Effector memory CD8-positive, alpha-beta T cell (primary cell): ENCODE measurements at regions not wholly inside any gene's neighbourhood (a gene's known extent, or its start where the extent isn't known, plus 50 kb on each side); places are given as distances from the start of the nearest gene placed in this dataset.
"Not testable (repeated sequence)": the region's sequence is repeated elsewhere in the genome, so short reads cannot be mapped to it uniquely, and the experiment has no call there.

Experiments
- ATAC-seq: fragments of 150-1000 bp; cut with Tn5 transposase; replicated peaks from 2 replicates; pipeline ENCODE4 v1.10.0; 2021; ENCODE audit warnings: mild to moderate bottlenecking, moderate library complexity
- DNase-seq, 3 experiments: peaks; one replicate each; pipeline ENCODE4 v3.0.0; 2021
- H3K27ac Mint-ChIP-seq, 2 donors: one replicate each; pipeline ENCODE4 v1.8.0; 2022; ENCODE audit warnings: mild to moderate bottlenecking in 2 of 2, mixed read lengths in 2 of 2, moderate library complexity in 2 of 2
- H3K27me3 Mint-ChIP-seq, 2 donors: one replicate each; pipeline ENCODE4 v1.8.0; 2022; ENCODE audit warnings: mixed read lengths in 2 of 2
- H3K36me3 Mint-ChIP-seq: one replicate; pipeline ENCODE4 v1.8.0; 2022; ENCODE audit warnings: mild to moderate bottlenecking, moderate library complexity, mixed read lengths; ENCODE audit not compliant: insufficient read depth
- H3K4me1 Mint-ChIP-seq, 2 donors: one replicate each; pipeline ENCODE4 v1.8.0; 2022; ENCODE audit warnings: low read depth in 2 of 2, mixed read lengths in 2 of 2
- H3K4me3 Mint-ChIP-seq, 2 donors: one replicate each; pipeline ENCODE4 v1.8.0; 2022; ENCODE audit warnings: mild to moderate bottlenecking in 2 of 2, mixed read lengths in 2 of 2, moderate library complexity in 2 of 2
- H3K9me3 Mint-ChIP-seq, 2 donors: one replicate each; pipeline ENCODE4 v1.8.0; 2022; ENCODE audit warnings: mixed read lengths in 2 of 2

DNA sequence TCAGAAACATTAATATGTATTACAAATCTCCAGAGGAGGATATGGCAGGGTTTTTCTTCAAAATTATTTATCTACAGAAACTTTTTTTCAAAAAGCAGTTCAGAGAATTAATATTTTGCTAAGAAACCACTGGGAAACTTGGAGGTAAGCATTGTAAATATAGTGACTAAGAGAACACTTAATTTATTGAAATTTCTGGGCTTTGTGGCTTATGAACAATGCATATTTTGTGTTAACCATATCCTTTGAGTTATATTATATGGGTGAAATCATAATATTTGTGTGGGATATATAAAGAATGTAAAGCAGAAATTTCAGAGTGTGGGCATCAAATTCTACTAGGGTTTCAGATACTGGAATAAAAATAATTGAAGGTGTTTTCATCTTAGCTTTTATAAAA lies 1059.2 kb downstream of the ZPLD1 start:
- no peak for DNase-seq
- ATAC-seq, result no peak
- Mint-ChIP-seq H3K4me1 (no peaks in the 10 kb centered on the region), H3K27ac (no peak overlapping the region), H3K27me3 (no peaks in the 10 kb centered on the region), H3K36me3 (no peaks in the 10 kb centered on the region), H3K4me3 (no peak overlapping the region), H3K9me3 (peaks cover 5 to 8% of the 10 kb centered on the region in 2 donors)

GRCh38 chr3:103494512-103494911 lies 1059.7 kb downstream of the ZPLD1 start:
- Mint-ChIP-seq H3K4me1 (no peaks in the 10 kb centered on the region), H3K36me3 (no peaks in the 10 kb centered on the region), H3K27ac (no peak overlapping the region), H3K9me3 (peaks cover 7 to 8% of the 10 kb centered on the region in 2 donors), H3K4me3 (no peak overlapping the region), H3K27me3 (no peaks in the 10 kb centered on the region)
- DNase-seq (no peak), ATAC-seq (no peak)

GRCh38 chr3:103495186-103495585 lies 1060.4 kb downstream of the ZPLD1 start:
- no peak for DNase-seq
- ATAC-seq, result no peak
- H3K4me1 Mint-ChIP-seq, result no peaks in the 10 kb centered on the region
- no peaks in the 10 kb centered on the region for H3K36me3 Mint-ChIP-seq
- no peak overlapping the region for H3K4me3 Mint-ChIP-seq
- no peak overlapping the region for H3K27ac Mint-ChIP-seq
- no peaks in the 10 kb centered on the region for H3K27me3 Mint-ChIP-seq
- H3K9me3 Mint-ChIP-seq, result peaks cover 12 to 13% of the 10 kb centered on the region in 2 donors

DNA sequence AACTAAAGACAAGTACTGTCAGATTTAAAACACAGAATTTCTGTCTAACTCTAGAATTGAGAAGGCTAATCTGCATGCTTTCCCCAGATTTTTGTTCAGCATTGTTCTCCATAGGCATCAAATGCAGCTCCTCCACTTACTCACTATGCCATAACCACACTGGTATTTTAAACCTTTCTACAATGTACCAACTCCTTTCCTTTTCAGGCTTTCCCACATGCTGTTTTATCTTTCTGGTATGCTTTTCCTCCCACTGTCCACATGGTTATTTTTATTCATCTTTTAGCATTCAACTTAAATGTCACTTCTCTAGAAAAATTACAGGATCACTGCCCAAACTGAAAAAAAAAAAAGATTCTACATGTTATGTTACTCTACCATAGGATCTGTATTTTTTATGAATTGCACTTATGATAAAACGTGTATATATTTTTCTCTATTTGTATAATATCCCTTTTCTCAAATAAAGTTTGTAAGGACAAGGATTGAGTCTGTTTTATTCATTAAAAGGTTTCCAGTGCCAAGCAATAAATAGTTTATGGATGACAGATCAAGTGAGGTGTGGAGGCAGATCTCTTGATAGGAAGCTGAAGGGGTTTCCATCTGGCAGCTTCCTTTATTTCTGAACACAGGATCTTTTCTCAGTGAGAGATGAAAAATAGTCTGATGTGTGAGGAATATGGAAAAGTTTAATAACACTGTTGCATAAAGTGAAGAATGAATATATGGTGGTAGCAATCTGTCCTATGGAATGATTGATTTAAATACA lies 1064.5 kb downstream of the ZPLD1 start:
- no peak overlapping the region for H3K27ac Mint-ChIP-seq
- DNase-seq (no peak), ATAC-seq (no peak)
- no peaks in the 10 kb centered on the region for H3K36me3 Mint-ChIP-seq
- H3K4me3 Mint-ChIP-seq, result no peak overlapping the region
- H3K27me3 Mint-ChIP-seq, result no peaks in the 10 kb centered on the region
- peaks cover 11 to 19% of the 10 kb centered on the region in 2 donors for H3K9me3 Mint-ChIP-seq
- no peaks in the 10 kb centered on the region for H3K4me1 Mint-ChIP-seq

GRCh38 chr3:103499967-103500366 lies 1065.2 kb downstream of the ZPLD1 start:
- Mint-ChIP-seq H3K27me3 (no peaks in the 10 kb centered on the region), H3K9me3 (peaks cover 11 to 19% of the 10 kb centered on the region in 2 donors), H3K4me1 (no peaks in the 10 kb centered on the region), H3K27ac (no peak overlapping the region), H3K4me3 (no peak overlapping the region), H3K36me3 (no peaks in the 10 kb centered on the region)
- no peak for DNase-seq
- no peak for ATAC-seq

GRCh38 chr3:103510760-103511159 lies 1075.9 kb downstream of the ZPLD1 start:
- Mint-ChIP-seq H3K36me3 (no peaks in the 10 kb centered on the region), H3K27me3 (no peaks in the 10 kb centered on the region), H3K4me3 (no peak overlapping the region), H3K9me3 (peaks cover 8 to 9% of the 10 kb centered on the region in 2 donors), H3K27ac (no peak overlapping the region), H3K4me1 (no peaks in the 10 kb centered on the region)
- DNase-seq (no peak), ATAC-seq (no peak)

GRCh38 chr3:103511891-103512290 lies 1077.1 kb downstream of the ZPLD1 start:
- no peak overlapping the region for H3K4me3 Mint-ChIP-seq
- no peaks in the 10 kb centered on the region for H3K27me3 Mint-ChIP-seq
- no peaks in the 10 kb centered on the region for H3K4me1 Mint-ChIP-seq
- H3K9me3 Mint-ChIP-seq, result peaks cover 0 to 8% of the 10 kb centered on the region in 2 donors
- H3K36me3 Mint-ChIP-seq, result no peaks in the 10 kb centered on the region
- ATAC-seq (no peak), DNase-seq (no peak)
- no peak overlapping the region for H3K27ac Mint-ChIP-seq

- peaks cover 0 to 8% of the 10 kb centered on the region in 2 donors for H3K9me3 Mint-ChIP-seq
- H3K36me3 Mint-ChIP-seq, result no peaks in the 10 kb centered on the region
- no peak for DNase-seq
- no peak for ATAC-seq
- no peak overlapping the region for H3K27ac Mint-ChIP-seq
- H3K27me3 Mint-ChIP-seq, result no peaks in the 10 kb centered on the region
- H3K4me3 Mint-ChIP-seq, result no peak overlapping the region
- no peaks in the 10 kb centered on the region for H3K4me1 Mint-ChIP-seq
Observed at GRCh38 chr3:103512595-103512994, 1077.8 kb downstream of the ZPLD1 start.

DNA sequence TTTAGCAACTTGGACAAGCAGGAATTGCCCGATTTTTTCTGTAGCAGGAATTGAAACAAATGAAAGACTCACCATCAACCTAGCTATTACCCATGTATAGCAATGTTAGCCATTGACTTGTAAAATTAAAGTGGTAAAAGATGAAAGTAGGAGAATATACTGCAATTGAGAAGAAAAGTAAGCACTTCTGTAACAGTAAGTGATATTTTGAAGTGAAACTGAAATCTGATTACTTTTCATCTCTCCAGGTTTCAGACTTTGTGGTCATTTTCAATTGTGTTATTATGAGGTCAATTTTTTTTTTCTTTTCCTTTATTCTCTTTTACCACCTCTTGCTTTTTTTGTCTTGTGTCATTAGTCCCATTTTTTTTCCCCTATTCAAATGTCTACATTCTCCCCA lies 1078.2 kb downstream of the ZPLD1 start:
- no peak for DNase-seq
- H3K4me3 Mint-ChIP-seq, result no peak overlapping the region
- no peaks in the 10 kb centered on the region for H3K4me1 Mint-ChIP-seq
- no peaks in the 10 kb centered on the region for H3K27me3 Mint-ChIP-seq
- no peak overlapping the region for H3K27ac Mint-ChIP-seq
- no peaks in the 10 kb centered on the region for H3K36me3 Mint-ChIP-seq
- no peak for ATAC-seq
- peaks cover 0 to 8% of the 10 kb centered on the region in 2 donors for H3K9me3 Mint-ChIP-seq

DNA sequence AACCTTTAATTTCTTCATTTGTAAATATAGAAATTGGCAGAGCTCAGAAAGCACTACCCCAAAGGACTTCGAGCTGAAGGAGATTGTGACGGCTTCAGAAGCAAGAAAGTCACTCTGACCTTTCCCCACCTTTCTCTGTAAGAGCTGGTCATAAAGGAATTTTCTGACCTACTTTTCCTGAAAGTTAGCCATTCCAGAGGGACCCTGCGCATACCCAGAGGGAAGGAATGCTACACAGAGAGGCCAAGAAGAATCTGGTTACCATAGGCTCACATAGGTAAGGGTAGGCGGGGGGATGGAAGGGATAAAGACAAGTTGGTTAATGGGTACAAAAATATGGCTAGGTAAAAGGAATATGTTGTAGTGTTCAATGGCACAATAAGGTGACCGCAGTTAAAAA lies 1080.3 kb downstream of the ZPLD1 start:
- peaks cover 8 to 9% of the 10 kb centered on the region in 2 donors for H3K9me3 Mint-ChIP-seq
- H3K4me1 Mint-ChIP-seq, result no peaks in the 10 kb centered on the region

GRCh38 chr3:103516950-103517349 lies 1082.1 kb downstream of the ZPLD1 start:
- no peak overlapping the region for H3K27ac Mint-ChIP-seq
- DNase-seq (no peak), ATAC-seq (no peak)
- H3K9me3 Mint-ChIP-seq, result peaks cover 8 to 10% of the 10 kb centered on the region in 2 donors
- no peaks in the 10 kb centered on the region for H3K4me1 Mint-ChIP-seq
- H3K4me3 Mint-ChIP-seq, result no peak overlapping the region
- H3K27me3 Mint-ChIP-seq, result no peaks in the 10 kb centered on the region
- H3K36me3 Mint-ChIP-seq, result no peaks in the 10 kb centered on the region

More for the DNA sequence above, 1080.3 kb downstream of the ZPLD1 start:
- DNase-seq (no peak), ATAC-seq (no peak)
- Mint-ChIP-seq H3K27me3 (no peaks in the 10 kb centered on the region), H3K4me3 (no peak overlapping the region), H3K27ac (no peak overlapping the region), H3K36me3 (no peaks in the 10 kb centered on the region)

- DNase-seq, H3K9me3 Mint-ChIP-seq, H3K4me1 Mint-ChIP-seq, H3K27ac Mint-ChIP-seq, H3K27me3 Mint-ChIP-seq, H3K36me3 Mint-ChIP-seq, H3K4me3 Mint-ChIP-seq, ATAC-seq: not testable (repeated sequence)
Observed at GRCh38 chr3:103531327-103531726, 1096.5 kb downstream of the ZPLD1 start.

DNA sequence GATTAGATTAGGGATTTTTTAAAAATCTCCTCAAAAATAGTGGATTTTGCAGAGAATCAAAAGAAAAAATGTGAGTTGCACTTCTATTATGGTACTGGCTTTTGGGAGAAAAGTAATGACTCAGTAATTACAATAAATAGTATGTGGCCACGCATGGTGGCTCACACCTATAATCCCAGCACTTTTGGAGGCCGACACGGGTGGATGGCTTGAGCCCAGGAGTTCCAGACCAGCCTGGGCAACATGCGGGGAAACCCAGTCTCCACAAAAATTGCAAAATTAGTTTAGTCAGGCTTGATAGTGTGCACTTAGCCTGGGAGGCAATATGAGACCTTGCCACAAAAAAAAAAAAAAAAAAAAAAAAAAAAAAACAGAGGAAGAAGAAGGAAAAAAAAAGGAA lies 1098.2 kb downstream of the ZPLD1 start:
- H3K27me3 Mint-ChIP-seq, result no peaks in the 10 kb centered on the region
- H3K36me3 Mint-ChIP-seq, result no peaks in the 10 kb centered on the region
- DNase-seq (no peak), ATAC-seq (no peak)
- H3K9me3 Mint-ChIP-seq, result peaks cover 5 to 8% of the 10 kb centered on the region in 2 donors
- H3K4me3 Mint-ChIP-seq, result no peak overlapping the region
- H3K4me1 Mint-ChIP-seq, result no peaks in the 10 kb centered on the region
- H3K27ac Mint-ChIP-seq, result no peak overlapping the region

DNA sequence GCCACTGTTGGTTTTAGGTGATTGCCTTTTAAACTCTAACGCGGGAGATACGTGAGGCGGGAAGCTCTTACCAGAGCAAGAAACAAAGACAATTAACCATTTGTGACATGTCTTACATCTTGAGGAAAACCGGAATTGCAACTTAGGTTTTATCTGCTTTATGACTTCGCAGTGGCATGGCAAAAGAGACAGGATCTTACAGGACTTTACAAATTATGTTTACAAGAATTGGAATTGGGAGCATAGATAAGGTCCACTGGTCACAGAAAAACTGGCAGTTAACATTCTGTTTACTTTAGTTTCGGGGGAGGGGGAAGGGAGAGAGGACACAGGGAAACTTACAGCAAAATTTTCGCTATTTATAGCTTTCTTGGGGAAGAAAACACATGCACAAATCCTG lies 1119.6 kb downstream of the ZPLD1 start:
- Mint-ChIP-seq H3K36me3 (no peaks in the 10 kb centered on the region), H3K27me3 (no peaks in the 10 kb centered on the region), H3K4me3 (no peak overlapping the region), H3K9me3 (peaks cover 0 to 3% of the 10 kb centered on the region in 2 donors), H3K4me1 (no peaks in the 10 kb centered on the region), H3K27ac (no peak overlapping the region)
- DNase-seq, result no peak
- no peak for ATAC-seq
